ENCODE measurements at regions not wholly inside any gene's neighbourhood (a gene's known extent, or its start where the extent isn't known, plus 50 kb on each side); places are given as distances from the start of the nearest gene placed in this dataset.

GRCh38 chr11:98431463-98432359 lies 589.0 kb upstream of the CNTN5 start:
- no peaks in the 10 kb centered on the region for H3K27me3 ChIP-seq
- intact Hi-C loops (cut with DNase I) = no loop called here
- no peak overlapping the region for H3K27ac ChIP-seq
- 88 to 92% methylated on average over 9 of the region's 9 CpGs for WGBS, 2 donors
- DNase-seq = no peak
- H3K4me1 ChIP-seq = no peaks in the 10 kb centered on the region
- H3K36me3 ChIP-seq = no peaks in the 10 kb centered on the region
- TF ChIP-seq POLR2A (IDR thresholded peaks at IDR 0.05) (no peak), CTCF (IDR thresholded peaks at IDR 0.05) (no peak), EP300 (IDR thresholded peaks at IDR 0.05) (no peak), POLR2AphosphoS5 (IDR thresholded peaks at IDR 0.05) (no peak)
- peaks cover 0 to 6% (median 5%) of the 10 kb centered on the region in 4 donors for H3K9me3 ChIP-seq
- H3K4me3 ChIP-seq = no peak overlapping the region

GRCh38 chr11:98434296-98434695 lies 586.5 kb upstream of the CNTN5 start:
- Histone ChIP-seq H3K4me3 (no peak overlapping the region), H3K36me3 (no peaks in the 10 kb centered on the region), H3K27ac (no peak overlapping the region), H3K4me1 (no peaks in the 10 kb centered on the region), H3K27me3 (no peaks in the 10 kb centered on the region), H3K9me3 (peaks cover 0 to under 1% (median 0%) of the 10 kb centered on the region in 4 donors)
- WGBS, 2 donors = 72% methylated on average over 1 of the region's 1 CpG
- intact Hi-C loops (cut with DNase I) = no loop called here
- TF ChIP-seq POLR2AphosphoS5 (IDR thresholded peaks at IDR 0.05) (no peak), CTCF (IDR thresholded peaks at IDR 0.05) (no peak), EP300 (IDR thresholded peaks at IDR 0.05) (no peak), POLR2A (IDR thresholded peaks at IDR 0.05) (no peak)
- DNase-seq = no peak

GRCh38 chr11:98453378-98453777 lies 567.4 kb upstream of the CNTN5 start:
- intact Hi-C loops (cut with DNase I) = no loop called here
- no peak overlapping the region for H3K27ac ChIP-seq
- WGBS, 2 donors = 92 to 93% methylated on average over 11 of the region's 11 CpGs
- DNase-seq = no peak
- H3K27me3 ChIP-seq = no peaks in the 10 kb centered on the region
- no peak overlapping the region for H3K4me3 ChIP-seq
- H3K4me1 ChIP-seq = no peaks in the 10 kb centered on the region
- H3K36me3 ChIP-seq = no peaks in the 10 kb centered on the region
- H3K9me3 ChIP-seq = peaks cover 0 to 12% (median 0%) of the 10 kb centered on the region in 4 donors
- no peak for TF ChIP-seq CTCF (IDR thresholded peaks at IDR 0.05)
- no peak for TF ChIP-seq POLR2AphosphoS5 (IDR thresholded peaks at IDR 0.05)
- TF ChIP-seq EP300 (IDR thresholded peaks at IDR 0.05) = no peak
- TF ChIP-seq POLR2A (IDR thresholded peaks at IDR 0.05) = no peak

GRCh38 chr11:98455500-98456307 lies 565.0 kb upstream of the CNTN5 start:
- no peak for DNase-seq
- intact Hi-C loops (cut with DNase I) = no loop called here
- 70 to 79% methylated on average over 14 of the region's 14 CpGs for WGBS, 2 donors
- no peaks in the 10 kb centered on the region for H3K27me3 ChIP-seq
- H3K9me3 ChIP-seq = peaks cover 0 to 12% (median 0%) of the 10 kb centered on the region in 4 donors
- no peaks in the 10 kb centered on the region for H3K4me1 ChIP-seq
- H3K36me3 ChIP-seq = no peaks in the 10 kb centered on the region
- TF ChIP-seq EP300 (IDR thresholded peaks at IDR 0.05) = no peak
- H3K27ac ChIP-seq = no peak overlapping the region
- no peak overlapping the region for H3K4me3 ChIP-seq

GRCh38 chr11:98456308-98456680 lies 564.5 kb upstream of the CNTN5 start:
- no peak overlapping the region for H3K4me3 ChIP-seq
- TF ChIP-seq CTCF (IDR thresholded peaks at IDR 0.05) (no peak), POLR2A (IDR thresholded peaks at IDR 0.05) (no peak), EP300 (IDR thresholded peaks at IDR 0.05) (no peak), POLR2AphosphoS5 (IDR thresholded peaks at IDR 0.05) (no peak)
- no peaks in the 10 kb centered on the region for H3K27me3 ChIP-seq
- 78 to 85% methylated on average over 5 of the region's 5 CpGs for WGBS, 2 donors
- H3K4me1 ChIP-seq = no peaks in the 10 kb centered on the region
- no peak for DNase-seq
- intact Hi-C loops (cut with DNase I) = no loop called here
- H3K9me3 ChIP-seq = peaks cover 0 to 12% (median 0%) of the 10 kb centered on the region in 4 donors
- no peak overlapping the region for H3K27ac ChIP-seq
- no peaks in the 10 kb centered on the region for H3K36me3 ChIP-seq

Data from sigmoid colon (tissue), 6 donors.